ENCODE measurements at regions not wholly inside any gene's neighbourhood (a gene's known extent, or its start where the extent isn't known, plus 50 kb on each side); places are given as distances from the start of the nearest gene placed in this dataset.

- DNase-seq (ENCODE audit: low read depth) = no peak
- no peak overlapping the region for H3K4me3 ChIP-seq (ENCODE audit: control insufficient read depth, low read depth, low read length)
- no peak for TF ChIP-seq CTCF (IDR thresholded peaks at IDR 0.05; ENCODE audit: control insufficient read depth, insufficient read depth, low read depth, low read length, missing control alignments)
Observed at GRCh38 chr6:8279041-8279805, 156.1 kb downstream of the SLC35B3 start.

- no peak for TF ChIP-seq CTCF (IDR thresholded peaks at IDR 0.05; ENCODE audit: control insufficient read depth, insufficient read depth, low read depth, low read length, missing control alignments)
- no peak for DNase-seq (ENCODE audit: low read depth)
- H3K4me3 ChIP-seq (ENCODE audit: control insufficient read depth, low read depth, low read length) = no peak overlapping the region
Observed at GRCh38 chr6:8278562-8278961, 156.8 kb downstream of the SLC35B3 start.

- no peak for DNase-seq (ENCODE audit: low read depth)
- no peak overlapping the region for H3K4me3 ChIP-seq (ENCODE audit: control insufficient read depth, low read depth, low read length)
- no peak for TF ChIP-seq CTCF (IDR thresholded peaks at IDR 0.05; ENCODE audit: control insufficient read depth, insufficient read depth, low read depth, low read length, missing control alignments)
Observed at GRCh38 chr6:8277769-8278168, 157.6 kb downstream of the SLC35B3 start.

GRCh38 chr6:8276148-8276547 lies 159.2 kb downstream of the SLC35B3 start:
- DNase-seq (ENCODE audit: low read depth) = no peak
- TF ChIP-seq CTCF (IDR thresholded peaks at IDR 0.05; ENCODE audit: control insufficient read depth, insufficient read depth, low read depth, low read length, missing control alignments) = no peak
- no peak overlapping the region for H3K4me3 ChIP-seq (ENCODE audit: control insufficient read depth, low read depth, low read length)

GRCh38 chr6:8275667-8276066 lies 159.7 kb downstream of the SLC35B3 start:
- no peak for TF ChIP-seq CTCF (IDR thresholded peaks at IDR 0.05; ENCODE audit: control insufficient read depth, insufficient read depth, low read depth, low read length, missing control alignments)
- DNase-seq (ENCODE audit: low read depth) = no peak
- no peak overlapping the region for H3K4me3 ChIP-seq (ENCODE audit: control insufficient read depth, low read depth, low read length)

- no peak for DNase-seq (ENCODE audit: low read depth)
- H3K4me3 ChIP-seq (ENCODE audit: control insufficient read depth, low read depth, low read length) = no peak overlapping the region
- TF ChIP-seq CTCF (IDR thresholded peaks at IDR 0.05; ENCODE audit: control insufficient read depth, insufficient read depth, low read depth, low read length, missing control alignments) = no peak
Observed at GRCh38 chr6:8274226-8274625, 161.1 kb downstream of the SLC35B3 start.

All from AG09309 (cell line).